ENCODE measurements at regions not wholly inside any gene's neighbourhood (a gene's known extent, or its start where the extent isn't known, plus 50 kb on each side); places are given as distances from the start of the nearest gene placed in this dataset.

DNA sequence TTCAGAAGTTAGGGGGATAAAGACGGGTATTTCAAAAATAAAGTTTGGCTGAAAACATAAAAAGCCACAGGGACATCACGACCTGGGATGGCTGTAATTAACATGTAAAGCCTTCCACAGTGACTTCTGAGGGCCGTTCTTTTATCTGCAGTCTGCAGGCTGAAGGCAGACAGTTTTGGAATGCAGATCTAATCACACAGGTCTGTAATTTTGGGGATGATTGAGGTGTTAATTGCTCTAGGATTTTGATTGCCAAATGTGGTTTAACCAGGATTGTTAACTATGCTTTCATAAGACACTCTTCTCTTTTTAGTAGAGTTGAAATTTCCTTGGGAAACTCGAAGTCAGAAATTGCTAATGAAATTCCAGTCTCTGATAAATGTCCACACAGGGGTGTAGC lies 355.5 kb downstream of the ATP23 start:
- TF ChIP-seq TAF1 (IDR thresholded peaks at IDR 0.05; ENCODE audit: low read depth, low read length) (no peak), POLR2AphosphoS5 (IDR thresholded peaks at IDR 0.05; ENCODE audit: low read depth, low read length) (no peak), POLR2A (IDR thresholded peaks at IDR 0.05; ENCODE audit: low read depth, low read length) (no peak), POU2F2 (IDR thresholded peaks at IDR 0.05; ENCODE audit: low read depth, low read length) (no peak), SPI1 (IDR thresholded peaks at IDR 0.05; ENCODE audit: low read depth, low read length) (no peak)
